B cell (primary cell): ENCODE measurements at regions not wholly inside any gene's neighbourhood (a gene's known extent, or its start where the extent isn't known, plus 50 kb on each side); places are given as distances from the start of the nearest gene placed in this dataset.
A peak's percentile ranks its signal among the peaks of the same experiment; 100 is the strongest.

ENCODE experiments used
- ATAC-seq: fragments of 200-7000 bp; cut with Tn5 transposase; one replicate; pipeline ENCODE4 v1.10.0; 2021; ENCODE audit warnings: low read depth, mild to moderate bottlenecking, moderate number of reproducible peaks, moderate library complexity
- CTCF ChIA-PET: fragments of 350-600 bp; sonication (Branson Sonifier 250); formaldehyde crosslinking; loops from one replicate; lab custom pipeline; 2021; ENCODE audit warnings: antibody characterized with exemption, inconsistent platforms; lab: Charles Lee
- POLR2A ChIA-PET: fragments of 350-600 bp; sonication (Branson Sonifier 250); formaldehyde crosslinking; loops from one replicate; lab custom pipeline; 2021; ENCODE audit warnings: antibody characterized with exemption; lab: Charles Lee
- DNase-seq: peaks from one replicate; pipeline ENCODE4 v3.0.0; 2013
- H2AFZ ChIP-seq: 2 replicates; pipeline ENCODE4 v1.6.1; 2012; ENCODE audit warnings: mild to moderate bottlenecking, low read depth, low read length; ENCODE audit not compliant: insufficient read depth, poor library complexity, severe bottlenecking
- H3K27ac ChIP-seq, 2 donors: 1 replicate in 1 of 2; 2 replicates in 1 of 2; pipeline ENCODE4 v1.5.1; 2012 to 2013; ENCODE audit warnings: low read length in 2 of 2, mild to moderate bottlenecking in 2 of 2, moderate library complexity in 1 of 2
- H3K27me3 ChIP-seq, 4 experiments: fragments of 200-600 bp in 1 of 4; sonication (generic) in 1 of 4; replicated peaks in 1 of 4; 1 replicate in 2 of 4; 2 replicates in 2 of 4; pipeline versions ENCODE4 v1.6.1 to v1.7.0; 2013 to 2016; ENCODE audit warnings: low read length in 3 of 4, mild to moderate bottlenecking in 2 of 4, mixed read lengths in 1 of 4, moderate library complexity in 1 of 4; ENCODE audit not compliant: insufficient read depth in 4 of 4, control insufficient read depth in 3 of 4; ENCODE audit errors: control extremely low read depth in 1 of 4
- H3K36me3 ChIP-seq, 2 experiments: replicated peaks in 1 of 2; 1 replicate in 1 of 2; 2 replicates in 1 of 2; pipeline versions ENCODE4 v1.6.1 to v1.7.1; 2013; ENCODE audit warnings: low read length in 1 of 2; ENCODE audit not compliant: insufficient read depth in 2 of 2, control insufficient read depth in 1 of 2; ENCODE audit errors: control extremely low read depth in 1 of 2, extremely low read depth in 1 of 2
- H3K4me1 ChIP-seq, 2 donors: fragments of 200-600 bp in 1 of 2; sonication (generic) in 1 of 2; 1 replicate in 1 of 2; 2 replicates in 1 of 2; pipeline versions ENCODE4 v1.5.1 to v1.6.1; 2013 to 2017; ENCODE audit warnings: low read length in 2 of 2; ENCODE audit not compliant: control insufficient read depth in 2 of 2, insufficient read depth in 2 of 2
- H3K4me2 ChIP-seq: replicated peaks from 2 replicates; pipeline ENCODE3; 2012; ENCODE audit warnings: mild to moderate bottlenecking, low read depth, low read length; ENCODE audit not compliant: poor library complexity, severe bottlenecking
- H3K4me3 ChIP-seq, 5 experiments: fragments of 200-600 bp in 1 of 5; sonication (generic) in 1 of 5; 1 replicate in 3 of 5; 2 replicates in 2 of 5; pipeline versions ENCODE4 v1.5.1 to v1.7.0; 2011 to 2016; ENCODE audit warnings: low read length in 4 of 5, mild to moderate bottlenecking in 4 of 5, low read depth in 2 of 5, control low read depth in 1 of 5, moderate library complexity in 1 of 5; ENCODE audit not compliant: insufficient read depth in 1 of 5; ENCODE audit errors: control extremely low read depth in 1 of 5, extremely low read depth in 1 of 5
- H3K79me2 ChIP-seq: fragments of 200-600 bp; sonication (generic); one replicate; pipeline ENCODE4 v1.6.0; 2016; ENCODE audit warnings: low read length; ENCODE audit not compliant: control insufficient read depth, insufficient read depth
- H3K9ac ChIP-seq: fragments of 200-600 bp; sonication (generic); 2 replicates; pipeline ENCODE4 v1.6.1; 2017; ENCODE audit warnings: mild to moderate bottlenecking, low read length, moderate library complexity
- H3K9me3 ChIP-seq, 3 donors: one replicate each; pipeline versions ENCODE4 v1.6.1 to v1.7.1; 2013; ENCODE audit warnings: low read length in 2 of 3; ENCODE audit not compliant: control insufficient read depth in 2 of 3, insufficient read depth in 1 of 3; ENCODE audit errors: control extremely low read depth in 1 of 3
- H4K20me1 ChIP-seq: 2 replicates; pipeline ENCODE4 v1.6.0; 2012; ENCODE audit warnings: mild to moderate bottlenecking, low read length; ENCODE audit not compliant: insufficient read depth, control insufficient read depth, poor library complexity, severe bottlenecking
- H3K27ac Mint-ChIP-seq: one replicate; pipeline ENCODE4 v1.8.0; 2021; ENCODE audit warnings: mixed read lengths
- H3K27me3 Mint-ChIP-seq: one replicate; pipeline ENCODE4 v1.8.0; 2021; ENCODE audit warnings: mixed read lengths
- H3K4me1 Mint-ChIP-seq: one replicate; pipeline ENCODE4 v1.8.0; 2021; ENCODE audit warnings: mixed read lengths
- H3K4me3 Mint-ChIP-seq: one replicate; pipeline ENCODE4 v1.8.0; 2021; ENCODE audit warnings: mixed read lengths
- H3K9me3 Mint-ChIP-seq: one replicate; pipeline ENCODE4 v1.8.0; 2022; ENCODE audit warnings: mixed read lengths; ENCODE audit not compliant: insufficient read depth
- CTCF ChIP-seq: fragments of 200-600 bp; IDR thresholded peaks from one replicate; pipeline ENCODE4 v1.8.0; 2022; ENCODE audit warnings: antibody characterized with exemption, mild to moderate bottlenecking
- EZH2 ChIP-seq: IDR thresholded peaks from 2 replicates; pipeline ENCODE4 v1.6.1; 2012; ENCODE audit warnings: borderline replicate concordance, low read depth, mild to moderate bottlenecking, moderate library complexity, low read length; ENCODE audit not compliant: insufficient read depth, poor library complexity, severe bottlenecking
- WGBS: methylation state at CpG from one replicate; pipeline ENCODE4 v1.1.5; 2013; ENCODE audit warnings: missing lambda C conversion rate; ENCODE audit not compliant: insufficient coverage; 5-methylcytosine and 5-hydroxymethylcytosine counted together
- intact Hi-C: fragments of 100-400 bp; cut with micrococcal nuclease; formaldehyde crosslinking; loops from one replicate; pipeline ENCODE4 v1.10.0; 2022

- Mint-ChIP-seq H3K4me3 (no peak overlapping the region), H3K27ac (no peak overlapping the region), H3K27me3 (peaks cover 20% of the 10 kb centered on the region), H3K4me1 (no peaks in the 10 kb centered on the region), H3K9me3 (no peaks in the 10 kb centered on the region)
- H2AFZ ChIP-seq, result peak overlapping the region; percentile 9
- H3K4me3 ChIP-seq, result no peak overlapping the region
- no peaks in the 10 kb centered on the region for H4K20me1 ChIP-seq
- DNase-seq (no peak), ATAC-seq (no peak)
- H3K4me1 ChIP-seq, result no peaks in the 10 kb centered on the region
- H3K9me3 ChIP-seq, result no peaks in the 10 kb centered on the region
- no peak overlapping the region for H3K4me2 ChIP-seq
- no peaks in the 10 kb centered on the region for H3K36me3 ChIP-seq
- intact Hi-C loops, result no loop called here
- H3K27ac ChIP-seq, result no peak overlapping the region
- ChIA-PET POLR2A (no interaction called here), CTCF (no interaction called here)
- no peak for TF ChIP-seq CTCF
- no peak for TF ChIP-seq EZH2
- H3K27me3 ChIP-seq, result peaks cover 0 to 2% (median 0%) of the 10 kb centered on the region in 4 experiments
- 36% methylated on average over 1 of the region's 1 CpG for WGBS
- H3K9ac ChIP-seq, result no peak overlapping the region
- no peaks in the 10 kb centered on the region for H3K79me2 ChIP-seq
Observed at GRCh38 chr2:176991411-176991810, 221.2 kb upstream of the HNRNPA3 start.

- Histone ChIP-seq H2AFZ (peak overlapping the region; percentile 76), H3K4me1 (peaks cover 8 to 13% of the 10 kb centered on the region in 2 donors), H3K4me3 (no peak overlapping the region), H3K9me3 (no peaks in the 10 kb centered on the region), H3K27ac (peak overlapping the region; percentile 34 to 51), H3K79me2 (no peaks in the 10 kb centered on the region), H4K20me1 (no peaks in the 10 kb centered on the region), H3K4me2 (peak overlapping the region; percentile 38), H3K27me3 (no peaks in the 10 kb centered on the region), H3K9ac (peak overlapping the region; percentile 24), H3K36me3 (no peaks in the 10 kb centered on the region)
- WGBS, result 20% methylated on average over 2 of the region's 5 CpGs
- Mint-ChIP-seq H3K9me3 (no peaks in the 10 kb centered on the region), H3K4me3 (peak overlapping the region; percentile 26), H3K27ac (no peak overlapping the region), H3K27me3 (no peaks in the 10 kb centered on the region), H3K4me1 (peaks cover 14% of the 10 kb centered on the region)
- ChIA-PET CTCF (interaction anchor here (0.6 kb wide), 1 partner anchor 936 kb away, joined by 3 read pairs; no protein-coding TSS in a partner anchor), POLR2A (no interaction called here)
- TF ChIP-seq EZH2 (no peak), CTCF (no peak)
- intact Hi-C loops, result no loop called here
- DNase-seq (peak; percentile 11), ATAC-seq (no peak)
Observed at GRCh38 chr2:176997074-176997791, 215.4 kb upstream of the HNRNPA3 start.
